ENCODE measurements at regions not wholly inside any gene's neighbourhood (a gene's known extent, or its start where the extent isn't known, plus 50 kb on each side); places are given as distances from the start of the nearest gene placed in this dataset.

DNA sequence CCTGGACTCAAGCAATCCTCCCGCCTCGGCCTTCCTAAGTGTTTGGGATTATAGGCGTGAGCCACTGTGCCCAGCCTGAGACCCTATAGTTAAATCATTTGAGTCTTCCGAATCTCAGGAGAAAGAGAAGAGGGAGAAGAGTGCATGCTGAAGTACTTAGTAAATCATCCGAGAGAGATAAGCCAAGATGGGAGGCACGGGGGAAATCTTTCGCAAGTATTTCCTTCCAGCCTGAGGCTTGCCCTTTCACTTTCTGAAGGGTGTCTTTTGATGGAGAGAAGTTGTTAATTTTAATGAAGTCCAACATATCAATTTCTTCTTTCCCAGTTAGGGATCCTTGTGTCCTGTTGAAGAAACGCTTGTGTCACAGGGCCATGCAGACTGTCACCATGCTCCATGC, 97.1 kb upstream of the SLC6A6 start:
- Histone ChIP-seq H3K27me3 (no peaks in the 10 kb centered on the region), H3K27ac (no peak overlapping the region), H3K4me3 (no peak overlapping the region), H3K36me3 (no peaks in the 10 kb centered on the region), H3K4me1 (peaks cover 6% of the 10 kb centered on the region), H3K9me3 (no peaks in the 10 kb centered on the region)
- TF ChIP-seq, protein P1, sequence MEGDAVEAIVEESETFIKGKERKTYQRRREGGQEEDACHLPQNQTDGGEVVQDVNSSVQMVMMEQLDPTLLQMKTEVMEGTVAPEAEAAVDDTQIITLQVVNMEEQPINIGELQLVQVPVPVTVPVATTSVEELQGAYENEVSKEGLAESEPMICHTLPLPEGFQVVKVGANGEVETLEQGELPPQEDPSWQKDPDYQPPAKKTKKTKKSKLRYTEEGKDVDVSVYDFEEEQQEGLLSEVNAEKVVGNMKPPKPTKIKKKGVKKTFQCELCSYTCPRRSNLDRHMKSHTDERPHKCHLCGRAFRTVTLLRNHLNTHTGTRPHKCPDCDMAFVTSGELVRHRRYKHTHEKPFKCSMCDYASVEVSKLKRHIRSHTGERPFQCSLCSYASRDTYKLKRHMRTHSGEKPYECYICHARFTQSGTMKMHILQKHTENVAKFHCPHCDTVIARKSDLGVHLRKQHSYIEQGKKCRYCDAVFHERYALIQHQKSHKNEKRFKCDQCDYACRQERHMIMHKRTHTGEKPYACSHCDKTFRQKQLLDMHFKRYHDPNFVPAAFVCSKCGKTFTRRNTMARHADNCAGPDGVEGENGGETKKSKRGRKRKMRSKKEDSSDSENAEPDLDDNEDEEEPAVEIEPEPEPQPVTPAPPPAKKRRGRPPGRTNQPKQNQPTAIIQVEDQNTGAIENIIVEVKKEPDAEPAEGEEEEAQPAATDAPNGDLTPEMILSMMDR (IDR thresholded peaks at IDR 0.05) = no peak
- no peak for DNase-seq
- ATAC-seq = no peak
- intact Hi-C loops (cut with DNase I) = no loop called here

- Histone ChIP-seq H3K4me1 (peaks cover 6% of the 10 kb centered on the region), H3K36me3 (no peaks in the 10 kb centered on the region), H3K27ac (no peak overlapping the region), H3K4me3 (no peak overlapping the region), H3K27me3 (no peaks in the 10 kb centered on the region), H3K9me3 (no peaks in the 10 kb centered on the region)
- ATAC-seq (no peak), DNase-seq (no peak)
- intact Hi-C loops (cut with DNase I) = no loop called here
- TF ChIP-seq, protein P1 (IDR thresholded peaks at IDR 0.05) = no peak
These were observed 96.3 kb upstream of the SLC6A6 start for GRCh38 chr3:14306142-14306541.

GRCh38 chr3:14307656-14308302, 94.6 kb upstream of the SLC6A6 start:
- ATAC-seq (no peak), DNase-seq (no peak)
- TF ChIP-seq, protein P1 (IDR thresholded peaks at IDR 0.05) = no peak
- Histone ChIP-seq H3K4me1 (no peaks in the 10 kb centered on the region), H3K27ac (no peak overlapping the region), H3K4me3 (no peak overlapping the region), H3K36me3 (no peaks in the 10 kb centered on the region), H3K9me3 (no peaks in the 10 kb centered on the region), H3K27me3 (no peaks in the 10 kb centered on the region)
- intact Hi-C loops (cut with DNase I) = no loop called here

- Histone ChIP-seq H3K27ac (no peak overlapping the region), H3K4me1 (no peaks in the 10 kb centered on the region), H3K36me3 (no peaks in the 10 kb centered on the region), H3K4me3 (no peak overlapping the region), H3K27me3 (no peaks in the 10 kb centered on the region), H3K9me3 (no peaks in the 10 kb centered on the region)
- intact Hi-C loops (cut with DNase I) = no loop called here
- ATAC-seq (no peak), DNase-seq (no peak)
- TF ChIP-seq, protein P1 (IDR thresholded peaks at IDR 0.05) = no peak
These were observed 90.7 kb upstream of the SLC6A6 start for GRCh38 chr3:14311729-14312128.

GRCh38 chr3:14312375-14312774, 90.0 kb upstream of the SLC6A6 start:
- no peaks in the 10 kb centered on the region for H3K27me3 ChIP-seq
- no peak for DNase-seq
- TF ChIP-seq, protein P1 (IDR thresholded peaks at IDR 0.05) = no peak
- H3K4me1 ChIP-seq = no peaks in the 10 kb centered on the region
- no peaks in the 10 kb centered on the region for H3K36me3 ChIP-seq
- H3K27ac ChIP-seq = no peak overlapping the region
- no peak overlapping the region for H3K4me3 ChIP-seq
- H3K9me3 ChIP-seq = no peaks in the 10 kb centered on the region
- ATAC-seq = no peak
- intact Hi-C loops (cut with DNase I) = no loop called here

DNA sequence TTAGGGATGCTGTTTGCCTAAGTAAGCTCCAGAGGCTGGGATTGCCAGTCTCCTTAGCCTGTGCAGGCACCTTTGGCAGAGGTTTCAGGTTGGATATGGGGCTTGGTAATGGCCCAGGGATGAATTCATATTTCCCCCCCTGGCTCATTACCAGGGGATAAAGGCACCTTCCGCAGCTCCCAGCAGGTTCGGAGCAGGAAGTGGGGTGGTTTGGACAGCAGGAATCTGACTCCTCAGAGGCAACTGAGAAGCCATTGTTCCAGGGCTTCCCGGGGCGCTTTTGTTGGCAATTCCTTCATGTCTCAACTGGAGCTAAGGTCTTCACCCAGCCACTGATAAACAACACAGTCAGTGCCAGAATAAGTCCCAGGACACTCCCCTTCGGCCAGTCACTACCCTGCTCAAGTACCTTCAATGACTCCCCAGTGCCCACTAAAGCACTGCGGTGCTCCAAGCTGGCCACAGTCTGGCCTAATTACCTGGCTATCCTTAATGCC, 85.3 kb upstream of the SLC6A6 start:
- H3K36me3 ChIP-seq = no peaks in the 10 kb centered on the region

More for the DNA sequence above, 85.3 kb upstream of the SLC6A6 start:
- TF ChIP-seq, protein P1 (IDR thresholded peaks at IDR 0.05) = no peak
- no peak overlapping the region for H3K27ac ChIP-seq
- ATAC-seq (no peak), DNase-seq (no peak)
- intact Hi-C loops (cut with DNase I) = no loop called here
- no peaks in the 10 kb centered on the region for H3K9me3 ChIP-seq
- no peaks in the 10 kb centered on the region for H3K4me1 ChIP-seq
- H3K4me3 ChIP-seq = no peak overlapping the region
- no peaks in the 10 kb centered on the region for H3K27me3 ChIP-seq

All from upper lobe of right lung (tissue), 1 donor.